Right renal pelvis (tissue), 4 donors: ENCODE measurements at regions not wholly inside any gene's neighbourhood (a gene's known extent, or its start where the extent isn't known, plus 50 kb on each side); places are given as distances from the start of the nearest gene placed in this dataset.

Experiments used
- DNase-seq, 4 donors: peaks; one replicate each; pipeline ENCODE4 v3.0.0-alpha.2; 2013; ENCODE audit warnings: low read depth in 4 of 4, low spot score in 3 of 4, missing footprints in 1 of 4

- DNase-seq, result no peak
These were observed 714.5 kb upstream of the EYS start for GRCh38 chr6:66421570-66421969.

- no peak for DNase-seq
These were observed 711.9 kb upstream of the EYS start for GRCh38 chr6:66418906-66419305.

GRCh38 chr6:66403966-66404365 is 696.9 kb upstream of the EYS start:
- DNase-seq, result no peak

- no peak for DNase-seq
These were observed 695.8 kb upstream of the EYS start for GRCh38 chr6:66402873-66403272.

- DNase-seq, result no peak
These were observed 689.5 kb upstream of the EYS start for GRCh38 chr6:66396549-66396948.

GRCh38 chr6:66396145-66396544 is 689.1 kb upstream of the EYS start:
- no peak for DNase-seq

GRCh38 chr6:66390393-66390792 is 683.4 kb upstream of the EYS start:
- DNase-seq, result no peak

GRCh38 chr6:66376001-66376400 is 669.0 kb upstream of the EYS start:
- no peak for DNase-seq

- DNase-seq, result no peak
These were observed 662.4 kb upstream of the EYS start for GRCh38 chr6:66369407-66369806.

- DNase-seq, result no peak
These were observed 655.9 kb upstream of the EYS start for GRCh38 chr6:66362888-66363287.

GRCh38 chr6:66361886-66362285 is 654.9 kb upstream of the EYS start:
- no peak for DNase-seq

GRCh38 chr6:66357781-66358180 is 650.8 kb upstream of the EYS start:
- DNase-seq, result no peak

GRCh38 chr6:66355471-66355870 is 648.4 kb upstream of the EYS start:
- no peak for DNase-seq

- no peak for DNase-seq
These were observed 637.8 kb upstream of the EYS start for GRCh38 chr6:66344796-66345195.

- no peak for DNase-seq
These were observed 633.7 kb upstream of the EYS start for GRCh38 chr6:66340736-66341135.

- no peak for DNase-seq
These were observed 629.1 kb upstream of the EYS start for GRCh38 chr6:66336176-66336575.

- DNase-seq, result no peak
These were observed 621.2 kb upstream of the EYS start for GRCh38 chr6:66328200-66328599.

- no peak for DNase-seq
These were observed 619.2 kb upstream of the EYS start for GRCh38 chr6:66326228-66326627.

GRCh38 chr6:66321017-66321416 is 614.0 kb upstream of the EYS start:
- no peak for DNase-seq

- no peak for DNase-seq
These were observed 600.5 kb upstream of the EYS start for GRCh38 chr6:66307490-66307889.

GRCh38 chr6:66291905-66292304 is 584.9 kb upstream of the EYS start:
- DNase-seq, result no peak

- DNase-seq, result no peak
These were observed 582.9 kb upstream of the EYS start for GRCh38 chr6:66289889-66290288.

GRCh38 chr6:66278115-66278514 is 571.1 kb upstream of the EYS start:
- no peak for DNase-seq

GRCh38 chr6:66277400-66277799 is 570.4 kb upstream of the EYS start:
- DNase-seq, result no peak
